Astrocyte (in vitro differentiated cells and primary cell): ENCODE measurements at regions not wholly inside any gene's neighbourhood (a gene's known extent, or its start where the extent isn't known, plus 50 kb on each side); places are given as distances from the start of the nearest gene placed in this dataset.

Experiments
- CTCF ChIP-seq: IDR thresholded peaks from 2 replicates; pipeline ENCODE4 v1.5.1; 2011; ENCODE audit warnings: low read depth, mild to moderate bottlenecking, inconsistent platforms, low read length, moderate library complexity; ENCODE audit not compliant: insufficient read depth
- EZH2 ChIP-seq: IDR thresholded peaks from 2 replicates; pipeline ENCODE4 v1.6.1; 2012; ENCODE audit warnings: mild to moderate bottlenecking, low read length, inconsistent platforms; ENCODE audit not compliant: insufficient read depth

- no peak for TF ChIP-seq CTCF
- no peak for TF ChIP-seq EZH2
Measured at GRCh38 chr9:80873861-80874260, 815.5 kb downstream of the TLE1 start.
